Testis (tissue), 2 donors: ENCODE measurements at regions not wholly inside any gene's neighbourhood (a gene's known extent, or its start where the extent isn't known, plus 50 kb on each side); places are given as distances from the start of the nearest gene placed in this dataset.

Experiments used
- DNase-seq: peaks from one replicate; pipeline ENCODE4 v3.0.0-alpha.2; 2019
- H3K27ac ChIP-seq, 2 donors: fragments of 200-600 bp; sonication (generic); one replicate each; pipeline ENCODE4 v1.5.1; 2019
- H3K27me3 ChIP-seq: fragments of 200-600 bp; sonication (generic); one replicate; pipeline ENCODE4 v1.5.1; 2019
- H3K36me3 ChIP-seq: fragments of 200-600 bp; sonication (generic); one replicate; pipeline ENCODE4 v1.5.1; 2017; ENCODE audit warnings: low read depth; ENCODE audit errors: missing control alignments
- H3K4me1 ChIP-seq: fragments of 200-600 bp; sonication (generic); one replicate; pipeline ENCODE4 v1.5.1; 2019
- H3K4me3 ChIP-seq, 2 donors: fragments of 200-600 bp; sonication (generic); one replicate each; pipeline ENCODE4 v1.5.1; 2017 to 2019
- H3K9me3 ChIP-seq: fragments of 200-600 bp; sonication (generic); one replicate; pipeline ENCODE4 v1.5.1; 2017
- POLR2A ChIP-seq: fragments of 450-650 bp; IDR thresholded peaks from one replicate; pipeline ENCODE4 v1.6.1; 2017; ENCODE audit warnings: antibody characterized with exemption, mild to moderate bottlenecking, moderate library complexity
- WGBS, 2 donors: methylation state at CpG; one replicate each; pipeline ENCODE4 v1.1.5; 2018; 5-methylcytosine and 5-hydroxymethylcytosine counted together
- intact Hi-C: fragments of 100-400 bp; cut with DNase I; formaldehyde crosslinking; loops from one replicate; pipeline ENCODE4 v1.15.1; 2023; ENCODE audit warnings: low total_unique reads
- TF ChIP-seq, protein P1 (sequence below), 3 experiments: fragments of 450-650 bp in 2 of 3; fragments of 200-600 bp in 1 of 3; sonication (generic) in 1 of 3; IDR thresholded peaks; one replicate each; pipeline ENCODE4 v1.5.1; 2016 to 2019; ENCODE audit warnings: antibody characterized with exemption in 3 of 3, mild to moderate bottlenecking in 2 of 3, moderate library complexity in 1 of 3

GRCh38 chr4:22942920-22943559, 250.3 kb downstream of the GBA3 start:
- Histone ChIP-seq H3K27ac (no peak overlapping the region), H3K4me3 (no peak overlapping the region), H3K27me3 (no peaks in the 10 kb centered on the region), H3K9me3 (no peaks in the 10 kb centered on the region), H3K4me1 (no peaks in the 10 kb centered on the region), H3K36me3 (no peaks in the 10 kb centered on the region)
- 80 to 87% methylated on average over 6 of the region's 6 CpGs for WGBS, 2 donors
- DNase-seq = no peak
- TF ChIP-seq, protein P1, sequence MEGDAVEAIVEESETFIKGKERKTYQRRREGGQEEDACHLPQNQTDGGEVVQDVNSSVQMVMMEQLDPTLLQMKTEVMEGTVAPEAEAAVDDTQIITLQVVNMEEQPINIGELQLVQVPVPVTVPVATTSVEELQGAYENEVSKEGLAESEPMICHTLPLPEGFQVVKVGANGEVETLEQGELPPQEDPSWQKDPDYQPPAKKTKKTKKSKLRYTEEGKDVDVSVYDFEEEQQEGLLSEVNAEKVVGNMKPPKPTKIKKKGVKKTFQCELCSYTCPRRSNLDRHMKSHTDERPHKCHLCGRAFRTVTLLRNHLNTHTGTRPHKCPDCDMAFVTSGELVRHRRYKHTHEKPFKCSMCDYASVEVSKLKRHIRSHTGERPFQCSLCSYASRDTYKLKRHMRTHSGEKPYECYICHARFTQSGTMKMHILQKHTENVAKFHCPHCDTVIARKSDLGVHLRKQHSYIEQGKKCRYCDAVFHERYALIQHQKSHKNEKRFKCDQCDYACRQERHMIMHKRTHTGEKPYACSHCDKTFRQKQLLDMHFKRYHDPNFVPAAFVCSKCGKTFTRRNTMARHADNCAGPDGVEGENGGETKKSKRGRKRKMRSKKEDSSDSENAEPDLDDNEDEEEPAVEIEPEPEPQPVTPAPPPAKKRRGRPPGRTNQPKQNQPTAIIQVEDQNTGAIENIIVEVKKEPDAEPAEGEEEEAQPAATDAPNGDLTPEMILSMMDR (IDR thresholded peaks at IDR 0.05) = no peak
- no peak for TF ChIP-seq POLR2A
- intact Hi-C loops = no loop called here

DNA sequence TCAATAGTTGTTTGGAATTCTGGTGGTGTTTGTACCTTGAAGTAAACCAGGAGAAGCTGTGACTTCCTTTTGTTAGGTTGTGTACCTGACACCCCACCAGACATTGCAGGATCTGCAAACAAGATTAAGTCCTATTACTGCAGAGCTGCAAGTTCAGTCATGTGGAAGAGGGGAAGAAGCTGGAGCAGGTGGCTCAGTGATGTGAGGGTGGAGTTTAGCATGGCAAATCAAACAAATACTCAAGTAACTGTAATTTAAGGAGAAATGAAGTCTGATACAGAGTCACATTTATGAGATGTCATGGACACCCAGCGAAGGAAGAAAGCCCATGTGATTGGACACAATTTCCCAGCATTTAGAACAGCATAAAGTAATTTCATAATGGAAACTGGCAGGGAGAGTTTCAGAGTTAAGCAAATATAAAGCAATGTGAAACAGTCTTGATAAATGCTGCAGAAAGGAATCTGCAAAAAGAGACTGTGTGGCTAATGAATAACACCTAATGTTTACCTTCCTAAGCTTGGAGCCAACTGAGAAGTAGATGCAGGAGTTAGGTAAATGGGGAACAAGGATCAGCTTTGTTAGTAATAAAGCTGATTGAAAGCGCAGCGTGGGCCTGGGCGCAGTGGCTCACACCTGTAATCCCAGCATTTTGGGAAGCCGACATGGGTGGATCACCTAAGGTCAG, 249.1 kb downstream of the GBA3 start:
- Histone ChIP-seq H3K9me3 (no peaks in the 10 kb centered on the region), H3K4me1 (no peaks in the 10 kb centered on the region), H3K27ac (no peak overlapping the region), H3K36me3 (no peaks in the 10 kb centered on the region), H3K27me3 (no peaks in the 10 kb centered on the region), H3K4me3 (no peak overlapping the region)
- intact Hi-C loops = no loop called here
- no peak for DNase-seq
- TF ChIP-seq POLR2A = no peak
- TF ChIP-seq, protein P1 (IDR thresholded peaks at IDR 0.05) = no peak
- 87 to 95% methylated on average over 5 of the region's 5 CpGs for WGBS, 2 donors

DNA sequence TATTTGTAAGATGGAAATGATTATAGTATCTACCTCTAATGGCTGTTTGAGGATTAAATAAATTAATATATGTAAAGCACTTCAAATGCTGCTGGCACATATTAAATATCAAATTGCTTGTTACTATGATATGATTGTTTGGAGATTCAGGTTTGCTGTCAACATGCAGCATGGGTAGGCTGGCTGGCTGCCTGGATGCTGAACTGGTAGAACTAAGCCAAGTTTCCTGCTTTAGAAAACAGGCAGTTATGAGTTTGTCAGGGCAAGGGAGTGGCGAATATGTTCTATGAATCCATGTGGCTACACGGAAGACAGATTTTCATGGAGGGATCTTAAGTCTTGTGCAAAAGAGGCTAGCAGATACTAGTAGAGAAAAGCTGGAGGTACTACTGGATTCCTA, 239.6 kb downstream of the GBA3 start:
- Histone ChIP-seq H3K4me1 (no peaks in the 10 kb centered on the region), H3K27me3 (no peaks in the 10 kb centered on the region), H3K36me3 (no peaks in the 10 kb centered on the region), H3K4me3 (no peak overlapping the region), H3K9me3 (no peaks in the 10 kb centered on the region), H3K27ac (no peak overlapping the region)
- DNase-seq = no peak
- intact Hi-C loops = no loop called here
- WGBS, 2 donors = 64 to 79% methylated on average over 2 of the region's 2 CpGs
- TF ChIP-seq, protein P1 (IDR thresholded peaks at IDR 0.05) = no peak
- no peak for TF ChIP-seq POLR2A

DNA sequence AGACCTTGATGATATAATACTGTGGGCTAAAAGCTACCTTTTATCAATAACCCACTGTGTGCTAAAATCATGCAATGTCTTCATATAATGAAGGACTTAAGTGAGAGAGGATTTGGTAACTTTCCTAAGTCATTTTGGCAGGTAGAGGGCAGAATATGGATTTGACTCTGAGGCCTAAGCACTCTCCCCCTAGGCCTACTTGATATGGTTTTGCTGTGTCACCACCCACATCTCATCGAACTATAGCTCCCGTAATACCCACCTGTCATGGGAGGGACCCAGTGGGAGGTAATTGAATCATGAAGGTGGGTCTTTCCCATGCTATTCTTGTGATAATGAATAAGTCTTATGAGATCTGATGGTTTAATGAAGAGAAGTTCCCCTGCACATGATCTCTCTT, 229.7 kb downstream of the GBA3 start:
- Histone ChIP-seq H3K9me3 (no peaks in the 10 kb centered on the region), H3K4me1 (no peaks in the 10 kb centered on the region), H3K27ac (no peak overlapping the region), H3K4me3 (no peak overlapping the region), H3K36me3 (no peaks in the 10 kb centered on the region), H3K27me3 (no peaks in the 10 kb centered on the region)
- TF ChIP-seq, protein P1 (IDR thresholded peaks at IDR 0.05) = no peak
- no peak for TF ChIP-seq POLR2A
- 94 to 95% methylated on average over 2 of the region's 2 CpGs for WGBS, 2 donors
- intact Hi-C loops = no loop called here
- no peak for DNase-seq

DNA sequence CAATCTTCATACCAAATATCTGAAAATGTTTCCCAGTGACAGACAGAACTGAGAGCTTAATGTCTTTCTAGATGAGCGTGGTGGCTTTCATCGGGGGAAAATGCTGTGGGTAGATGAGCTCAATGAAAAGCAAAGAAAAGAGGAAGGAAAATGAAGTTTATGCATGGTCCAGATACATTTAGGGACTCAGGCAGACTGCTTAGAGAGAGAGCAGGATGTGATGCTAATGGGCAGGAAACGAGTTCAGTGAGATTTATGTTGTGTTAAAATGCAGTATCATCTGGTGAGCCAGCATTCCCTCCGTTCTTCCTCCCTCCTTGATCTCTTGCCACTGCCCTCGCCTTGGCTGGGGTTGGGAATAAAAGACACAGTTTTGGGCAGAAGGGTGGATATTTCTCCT, 229.2 kb downstream of the GBA3 start:
- Histone ChIP-seq H3K27ac (no peak overlapping the region), H3K4me3 (no peak overlapping the region), H3K27me3 (no peaks in the 10 kb centered on the region), H3K9me3 (no peaks in the 10 kb centered on the region), H3K4me1 (no peaks in the 10 kb centered on the region), H3K36me3 (no peaks in the 10 kb centered on the region)
- WGBS, 2 donors = 66 to 75% methylated on average over 5 of the region's 5 CpGs
- TF ChIP-seq POLR2A = no peak
- intact Hi-C loops = no loop called here
- no peak for DNase-seq
